Neural cell (in vitro differentiated cells): ENCODE measurements at regions not wholly inside any gene's neighbourhood (a gene's known extent, or its start where the extent isn't known, plus 50 kb on each side); places are given as distances from the start of the nearest gene placed in this dataset.

ENCODE experiments used
- H2AFZ ChIP-seq: fragments of 200-600, 300-800 bp; sonication (generic), shearing (Covaris generic); 2 replicates; pipeline ENCODE4 v1.6.0; 2014; ENCODE audit warnings: low read depth, mild to moderate bottlenecking, antibody characterized with exemption, low read length, moderate library complexity
- H3F3A ChIP-seq: fragments of 200-600 bp; shearing (Covaris generic); 2 replicates; pipeline ENCODE4 v1.6.1; 2016; ENCODE audit warnings: mild to moderate bottlenecking, moderate library complexity, mixed read lengths, antibody characterized with exemption, low read length; ENCODE audit not compliant: insufficient read depth, poor library complexity, severe bottlenecking
- H3K27ac ChIP-seq: fragments of 200-600, 300-800 bp; sonication (generic), shearing (Covaris generic); 2 replicates; pipeline ENCODE4 v1.5.1; 2014; ENCODE audit warnings: mild to moderate bottlenecking, low read length, moderate library complexity
- H3K27me3 ChIP-seq: fragments of 300-800, 200-600 bp; sonication (generic), shearing (Covaris generic); 2 replicates; pipeline ENCODE4 v1.6.0; 2014; ENCODE audit warnings: mild to moderate bottlenecking, low read depth, low read length, moderate library complexity; ENCODE audit not compliant: insufficient read depth
- H3K36me3 ChIP-seq: fragments of 300-800, 200-600 bp; sonication (generic), shearing (Covaris generic); 2 replicates; pipeline ENCODE4 v1.5.1; 2014; ENCODE audit warnings: mild to moderate bottlenecking, antibody characterized with exemption, low read length, moderate library complexity; ENCODE audit not compliant: insufficient read depth
- H3K4me2 ChIP-seq: fragments of 300-800, 200-600 bp; sonication (generic), shearing (Covaris generic); 2 replicates; pipeline ENCODE4 v1.6.0; 2014; ENCODE audit warnings: mild to moderate bottlenecking, low read length
- H3K4me3 ChIP-seq: fragments of 300-800, 200-600 bp; sonication (generic), shearing (Covaris generic); 2 replicates; pipeline ENCODE4 v1.5.1; 2014; ENCODE audit warnings: mild to moderate bottlenecking, low read length, moderate library complexity
- H3K79me2 ChIP-seq: fragments of 200-600 bp; shearing (Covaris generic); replicated peaks from 2 replicates; pipeline ENCODE4 v1.6.0; 2014; ENCODE audit warnings: mild to moderate bottlenecking, low read length, moderate library complexity; ENCODE audit not compliant: insufficient read depth
- H3K9ac ChIP-seq: fragments of 300-800, 200-600 bp; sonication (generic), shearing (Covaris generic); 2 replicates; pipeline ENCODE4 v1.6.1; 2016; ENCODE audit warnings: mild to moderate bottlenecking, low read length, mixed read lengths
- H3K9me2 ChIP-seq: fragments of 200-600 bp; shearing (Covaris generic); 2 replicates; pipeline ENCODE4 v1.6.1; 2016; ENCODE audit warnings: mild to moderate bottlenecking, low read length, mixed read lengths; ENCODE audit not compliant: insufficient read depth
- H3K9me3 ChIP-seq: fragments of 200-600, 300-800 bp; sonication (generic), shearing (Covaris generic); 2 replicates; pipeline ENCODE4 v1.6.1; 2016; ENCODE audit warnings: mild to moderate bottlenecking, mixed run types, low read length, moderate library complexity, mixed read lengths
- H4K20me1 ChIP-seq: fragments of 200-600 bp; shearing (Covaris generic); 2 replicates; pipeline ENCODE4 v1.6.1; 2016; ENCODE audit warnings: mild to moderate bottlenecking, mixed run types; ENCODE audit not compliant: insufficient read depth
- CTCF ChIP-seq: fragments of 450-650 bp; IDR thresholded peaks from 2 replicates; pipeline ENCODE4 v1.5.1; 2014; ENCODE audit warnings: antibody characterized with exemption, mild to moderate bottlenecking, moderate library complexity; ENCODE audit not compliant: poor library complexity, severe bottlenecking
- EP300 ChIP-seq: fragments of 450-650 bp; conservative IDR thresholded peaks from 2 replicates; pipeline ENCODE4 v1.6.1; 2014; ENCODE audit warnings: antibody characterized with exemption, mild to moderate bottlenecking, moderate library complexity; ENCODE audit not compliant: poor library complexity, severe bottlenecking
- EZH2 ChIP-seq: fragments of 200-600, 300-800 bp; shearing (Covaris generic), sonication (generic); IDR thresholded peaks from 2 replicates; pipeline ENCODE4 v1.6.1; 2014; ENCODE audit warnings: antibody characterized with exemption, low read length, borderline replicate concordance, mild to moderate bottlenecking; ENCODE audit not compliant: insufficient read depth, poor library complexity, severe bottlenecking
- MXI1 ChIP-seq: fragments of 450-650 bp; conservative IDR thresholded peaks from 2 replicates; pipeline ENCODE4 v1.6.1; 2014; ENCODE audit warnings: antibody characterized with exemption, mild to moderate bottlenecking; ENCODE audit not compliant: poor library complexity, severe bottlenecking
- POLR2AphosphoS5 ChIP-seq: IDR thresholded peaks from 2 replicates; pipeline ENCODE4 v1.6.1; 2012
- RAD21 ChIP-seq: fragments of 450-650 bp; conservative IDR thresholded peaks from 2 replicates; pipeline ENCODE4 v1.6.1; 2014; ENCODE audit warnings: antibody characterized with exemption, mild to moderate bottlenecking, moderate library complexity
- REST ChIP-seq: IDR thresholded peaks from 2 replicates; pipeline ENCODE4 v1.6.1; 2012; ENCODE audit warnings: borderline replicate concordance
- SMC3 ChIP-seq: fragments of 450-650 bp; conservative IDR thresholded peaks from 2 replicates; pipeline ENCODE4 v1.6.1; 2014; ENCODE audit warnings: antibody characterized with exemption, mild to moderate bottlenecking, moderate library complexity; ENCODE audit not compliant: poor library complexity
- TAF1 ChIP-seq: IDR thresholded peaks from 2 replicates; pipeline ENCODE4 v1.6.1; 2012; ENCODE audit warnings: low read depth

- no peak overlapping the region for H3K4me2 ChIP-seq
- H3K9me2 ChIP-seq = no peaks in the 10 kb centered on the region
- H3K9ac ChIP-seq = no peak overlapping the region
- H3K27ac ChIP-seq = no peak overlapping the region
- no peaks in the 10 kb centered on the region for H3K79me2 ChIP-seq
- no peaks in the 10 kb centered on the region for H3K27me3 ChIP-seq
- no peak overlapping the region for H2AFZ ChIP-seq
- H3F3A ChIP-seq = no peaks in the 10 kb centered on the region
- no peaks in the 10 kb centered on the region for H4K20me1 ChIP-seq
- H3K4me3 ChIP-seq = no peak overlapping the region
- H3K9me3 ChIP-seq = no peaks in the 10 kb centered on the region
- no peak for TF ChIP-seq TAF1
- H3K36me3 ChIP-seq = no peaks in the 10 kb centered on the region
Measured at GRCh38 chr2:44053052-44053451, 57.3 kb upstream of the LRPPRC start.

GRCh38 chr2:44053456-44053855, 57.7 kb upstream of the LRPPRC start:
- Histone ChIP-seq H2AFZ (no peak overlapping the region), H3K4me2 (no peak overlapping the region), H3K4me3 (no peak overlapping the region), H3K9me2 (no peaks in the 10 kb centered on the region), H3K27me3 (no peaks in the 10 kb centered on the region), H3K9me3 (no peaks in the 10 kb centered on the region), H4K20me1 (no peaks in the 10 kb centered on the region), H3F3A (no peaks in the 10 kb centered on the region), H3K79me2 (no peaks in the 10 kb centered on the region), H3K36me3 (no peaks in the 10 kb centered on the region), H3K27ac (no peak overlapping the region), H3K9ac (no peak overlapping the region)
- no peak for TF ChIP-seq EP300
- TF ChIP-seq EZH2 = no peak
- no peak for TF ChIP-seq REST
- TF ChIP-seq POLR2AphosphoS5 = no peak
- TF ChIP-seq CTCF = no peak
- TF ChIP-seq SMC3 = no peak
- TF ChIP-seq MXI1 = no peak
- no peak for TF ChIP-seq TAF1
- TF ChIP-seq RAD21 = no peak

GRCh38 chr2:44055229-44055628, 59.4 kb upstream of the LRPPRC start:
- Histone ChIP-seq H4K20me1 (no peaks in the 10 kb centered on the region), H3K36me3 (no peaks in the 10 kb centered on the region), H3K4me3 (no peak overlapping the region), H3K9ac (no peak overlapping the region), H3K27ac (no peak overlapping the region), H3F3A (no peaks in the 10 kb centered on the region), H2AFZ (no peak overlapping the region), H3K79me2 (no peaks in the 10 kb centered on the region), H3K9me2 (no peaks in the 10 kb centered on the region), H3K9me3 (no peaks in the 10 kb centered on the region), H3K27me3 (no peaks in the 10 kb centered on the region), H3K4me2 (no peak overlapping the region)
- no peak for TF ChIP-seq RAD21
- TF ChIP-seq TAF1 = no peak
- no peak for TF ChIP-seq SMC3
- no peak for TF ChIP-seq MXI1
- no peak for TF ChIP-seq REST
- no peak for TF ChIP-seq POLR2AphosphoS5
